ENCODE measurements at regions not wholly inside any gene's neighbourhood (a gene's known extent, or its start where the extent isn't known, plus 50 kb on each side); places are given as distances from the start of the nearest gene placed in this dataset.

- no peak for TF ChIP-seq CTCF (IDR thresholded peaks at IDR 0.05)
- TF ChIP-seq POLR2AphosphoS5 (IDR thresholded peaks at IDR 0.05; ENCODE audit: insufficient read depth in 1 of 2, low read depth in 1 of 2) = no peak
- no peak for TF ChIP-seq POLR2A (IDR thresholded peaks at IDR 0.05)
Measured at GRCh38 chr2:234874347-234875046, 77.3 kb upstream of the SH3BP4 start.

Data from vagina (tissue), 2 donors.